ENCODE measurements at regions not wholly inside any gene's neighbourhood (a gene's known extent, or its start where the extent isn't known, plus 50 kb on each side); places are given as distances from the start of the nearest gene placed in this dataset.
"Not testable (repeated sequence)": the region's sequence is repeated elsewhere in the genome, so short reads cannot be mapped to it uniquely, and the experiment has no call there.

DNA sequence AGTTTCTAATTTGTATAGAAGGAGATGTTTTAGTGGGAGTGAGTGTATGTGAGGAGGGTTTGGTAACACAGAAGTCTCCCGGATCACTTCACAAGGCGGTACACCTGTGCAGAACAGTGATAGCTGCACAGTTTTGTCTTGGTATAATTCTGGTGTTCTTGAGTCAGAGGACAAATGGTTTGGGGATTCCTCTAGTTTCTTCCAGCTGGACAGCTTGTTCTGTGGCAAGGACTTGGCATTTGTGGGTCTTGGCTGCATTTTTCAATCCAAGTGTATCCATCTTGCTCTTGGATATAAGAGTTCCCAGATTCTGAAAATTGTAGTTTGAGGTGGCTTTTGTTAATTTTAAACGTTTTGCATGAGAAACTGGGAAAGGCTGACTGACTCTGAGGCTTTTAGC lies 135.7 kb downstream of the AHR start:
- no peaks in the 10 kb centered on the region for H3K36me3 ChIP-seq
- no peaks in the 10 kb centered on the region for H3K9me3 ChIP-seq
- H3K4me3 ChIP-seq, result no peak overlapping the region
- intact Hi-C loops (cut with DNase I), result no loop called here
- H3K4me1 ChIP-seq, result no peaks in the 10 kb centered on the region
- H3K27ac ChIP-seq, result no peak overlapping the region
- H3K27me3 ChIP-seq, result no peaks in the 10 kb centered on the region
- DNase-seq (no peak), ATAC-seq (no peak)
- TF ChIP-seq POLR2A (IDR thresholded peaks at IDR 0.05), result no peak
- no peak for TF ChIP-seq CTCF (IDR thresholded peaks at IDR 0.05)
- WGBS (ENCODE audit: insufficient coverage, low coverage, low lambda C conversion rate, missing lambda C conversion rate), result 83% methylated on average over 3 of the region's 3 CpGs

GRCh38 chr7:17434841-17435692 lies 136.6 kb downstream of the AHR start:
- WGBS (ENCODE audit: insufficient coverage, low coverage, low lambda C conversion rate, missing lambda C conversion rate), result 83% methylated on average over 6 of the region's 6 CpGs
- TF ChIP-seq CTCF (IDR thresholded peaks at IDR 0.05) (no peak), POLR2A (IDR thresholded peaks at IDR 0.05) (no peak)
- no peak for ATAC-seq

GRCh38 chr7:17436126-17436525 lies 137.7 kb downstream of the AHR start:
- Histone ChIP-seq H3K9me3 (no peaks in the 10 kb centered on the region), H3K36me3 (no peaks in the 10 kb centered on the region)
- intact Hi-C loops (cut with DNase I), result no loop called here

More at GRCh38 chr7:17434841-17435692, 136.6 kb downstream of the AHR start:
- H3K4me1 ChIP-seq, result peaks cover 0 to under 1% (median 0%) of the 10 kb centered on the region in 4 donors
- no peak for DNase-seq
- no peaks in the 10 kb centered on the region for H3K27me3 ChIP-seq
- no peaks in the 10 kb centered on the region for H3K9me3 ChIP-seq
- H3K4me3 ChIP-seq, result no peak overlapping the region
- no peak overlapping the region for H3K27ac ChIP-seq
- intact Hi-C loops (cut with DNase I), result no loop called here
- H3K36me3 ChIP-seq, result no peaks in the 10 kb centered on the region

GRCh38 chr7:17437586-17437985 lies 139.1 kb downstream of the AHR start:
- H3K27ac ChIP-seq, result no peak overlapping the region
- H3K27me3 ChIP-seq, result no peaks in the 10 kb centered on the region
- peaks cover 0 to 7% (median 0%) of the 10 kb centered on the region in 4 donors for H3K4me1 ChIP-seq
- no peak overlapping the region for H3K4me3 ChIP-seq
- intact Hi-C loops (cut with DNase I), result no loop called here
- no peaks in the 10 kb centered on the region for H3K9me3 ChIP-seq
- no peak for DNase-seq
- TF ChIP-seq CTCF (IDR thresholded peaks at IDR 0.05) (no peak), POLR2A (IDR thresholded peaks at IDR 0.05) (no peak)
- no peaks in the 10 kb centered on the region for H3K36me3 ChIP-seq
- WGBS (ENCODE audit: insufficient coverage, low coverage, low lambda C conversion rate, missing lambda C conversion rate), result 83% methylated on average over 1 of the region's 1 CpG
- ATAC-seq, result no peak

More at GRCh38 chr7:17436126-17436525, 137.7 kb downstream of the AHR start:
- DNase-seq, result no peak
- 44% methylated on average over 2 of the region's 2 CpGs for WGBS (ENCODE audit: insufficient coverage, low coverage, low lambda C conversion rate, missing lambda C conversion rate)
- ATAC-seq, result no peak
- H3K4me3 ChIP-seq, result no peak overlapping the region
- H3K4me1 ChIP-seq, result peaks cover 0 to 7% (median 0%) of the 10 kb centered on the region in 4 donors
- no peak for TF ChIP-seq POLR2A (IDR thresholded peaks at IDR 0.05)
- no peak for TF ChIP-seq CTCF (IDR thresholded peaks at IDR 0.05)
- no peak overlapping the region for H3K27ac ChIP-seq
- no peaks in the 10 kb centered on the region for H3K27me3 ChIP-seq

- H3K4me3 ChIP-seq; H3K9me3 ChIP-seq; H3K27ac ChIP-seq; intact Hi-C loops (cut with DNase I); H3K27me3 ChIP-seq; DNase-seq; H3K36me3 ChIP-seq: not testable (repeated sequence)
- peaks cover 0 to 14% (median 0%) of the 10 kb centered on the region in 4 donors for H3K4me1 ChIP-seq
- peak in 2 of 4 donors; percentile 50 to 51 for ATAC-seq
- WGBS (ENCODE audit: insufficient coverage, low coverage, low lambda C conversion rate, missing lambda C conversion rate), result 63% methylated on average over 3 of the region's 3 CpGs
Observed at GRCh38 chr7:17440025-17440784, 141.8 kb downstream of the AHR start.

All from right lobe of liver (tissue), 6 donors.